CD4-positive, alpha-beta T cell (primary cell): ENCODE measurements at regions not wholly inside any gene's neighbourhood (a gene's known extent, or its start where the extent isn't known, plus 50 kb on each side); places are given as distances from the start of the nearest gene placed in this dataset.

ENCODE experiments used
- ATAC-seq: fragments of 200-7000 bp; cut with Tn5 transposase; one replicate; pipeline ENCODE4 v1.10.0; 2022; ENCODE audit warnings: mild to moderate bottlenecking; ENCODE audit not compliant: poor library complexity
- CTCF ChIA-PET: fragments of 350-600 bp; sonication (Branson Sonifier 250); formaldehyde crosslinking; loops from one replicate; lab custom pipeline; 2021; ENCODE audit warnings: antibody characterized with exemption, inconsistent platforms; lab: Charles Lee
- POLR2A ChIA-PET: fragments of 350-600 bp; sonication (Branson Sonifier 250); formaldehyde crosslinking; loops from one replicate; lab custom pipeline; 2021; ENCODE audit warnings: antibody characterized with exemption, inconsistent platforms; lab: Charles Lee
- DNase-seq, 14 experiments: peaks; one replicate each; pipeline ENCODE4 v3.0.0-alpha.2; 2013 to 2020; ENCODE audit warnings: mixed read lengths in 2 of 14
- H3K27ac ChIP-seq, 2 donors: one replicate each; pipeline versions ENCODE4 v1.5.1 to v1.7.0; 2013; ENCODE audit warnings: low read length in 2 of 2, low read depth in 1 of 2, mild to moderate bottlenecking in 1 of 2
- H3K27me3 ChIP-seq, 2 experiments: 1 replicate in 1 of 2; 2 replicates in 1 of 2; pipeline versions ENCODE4 v1.6.1 to v1.7.0; 2013; ENCODE audit warnings: low read length in 2 of 2, control low read depth in 1 of 2, mild to moderate bottlenecking in 1 of 2, moderate library complexity in 1 of 2; ENCODE audit not compliant: insufficient read depth in 2 of 2, control insufficient read depth in 1 of 2
- H3K36me3 ChIP-seq: one replicate; pipeline ENCODE4 v1.6.1; 2013; ENCODE audit warnings: low read length, control low read depth; ENCODE audit not compliant: insufficient read depth
- H3K4me1 ChIP-seq: one replicate; pipeline ENCODE4 v1.6.1; 2013; ENCODE audit warnings: low read length, control low read depth; ENCODE audit not compliant: insufficient read depth
- H3K4me3 ChIP-seq: one replicate; pipeline ENCODE4 v1.5.1; 2013; ENCODE audit warnings: mild to moderate bottlenecking, low read length, moderate library complexity
- H3K9me3 ChIP-seq, 2 experiments: 1 replicate in 1 of 2; 2 replicates in 1 of 2; pipeline versions ENCODE4 v1.6.1 to v1.7.0; 2013; ENCODE audit warnings: low read length in 2 of 2, mild to moderate bottlenecking in 2 of 2, control low read depth in 1 of 2, moderate library complexity in 1 of 2; ENCODE audit not compliant: control insufficient read depth in 1 of 2, insufficient read depth in 1 of 2
- H3K27ac Mint-ChIP-seq: one replicate; pipeline ENCODE4 v1.8.0; 2020; ENCODE audit warnings: mixed read lengths
- H3K27me3 Mint-ChIP-seq: one replicate; pipeline ENCODE4 v1.8.0; 2021; ENCODE audit warnings: mixed read lengths
- H3K36me3 Mint-ChIP-seq: one replicate; pipeline ENCODE4 v1.8.0; 2021; ENCODE audit warnings: low read depth, mixed read lengths
- H3K4me1 Mint-ChIP-seq: one replicate; pipeline ENCODE4 v1.8.0; 2021; ENCODE audit warnings: low read depth, mixed read lengths
- H3K4me3 Mint-ChIP-seq: one replicate; pipeline ENCODE4 v1.8.0; 2020; ENCODE audit warnings: mild to moderate bottlenecking, mixed read lengths
- H3K9me3 Mint-ChIP-seq: one replicate; pipeline ENCODE4 v1.8.0; 2020; ENCODE audit warnings: mixed read lengths
- CTCF ChIP-seq: fragments of 200-600 bp; IDR thresholded peaks from one replicate; pipeline ENCODE4 v1.8.0; 2022; ENCODE audit warnings: antibody characterized with exemption, mild to moderate bottlenecking
- intact Hi-C, 2 experiments: fragments of 100-400 bp; cut with DNase I in 1 of 2; cut with micrococcal nuclease in 1 of 2; formaldehyde crosslinking; loops; one replicate each; pipeline versions ENCODE4 v1.15.1 to v1.9.0; 2023 to 2025; cut with DNase I, micrococcal nuclease

- CTCF ChIA-PET = no interaction called here
- peaks cover 2% of the 10 kb centered on the region for H3K27me3 Mint-ChIP-seq
- no peaks in the 10 kb centered on the region for H3K4me1 Mint-ChIP-seq
- no peak overlapping the region for H3K4me3 ChIP-seq
- H3K27ac Mint-ChIP-seq = no peak overlapping the region
- no peak overlapping the region for H3K4me3 Mint-ChIP-seq
- ATAC-seq (no peak), DNase-seq (no peak)
- H3K9me3 ChIP-seq = no peaks in the 10 kb centered on the region
- TF ChIP-seq CTCF = no peak
- H3K9me3 Mint-ChIP-seq = no peaks in the 10 kb centered on the region
- H3K4me1 ChIP-seq = no peaks in the 10 kb centered on the region
- intact Hi-C loops = no loop called here
- H3K36me3 ChIP-seq = no peaks in the 10 kb centered on the region
- H3K36me3 Mint-ChIP-seq = no peaks in the 10 kb centered on the region
- POLR2A ChIA-PET = no interaction called here
- H3K27ac ChIP-seq = no peak overlapping the region
- H3K27me3 ChIP-seq = no peaks in the 10 kb centered on the region
Measured at GRCh38 chr4:185867770-185868169, 55.8 kb upstream of the SORBS2 start.

- H3K27me3 ChIP-seq = no peaks in the 10 kb centered on the region
- H3K36me3 Mint-ChIP-seq = no peaks in the 10 kb centered on the region
- intact Hi-C loops = no loop called here
- H3K4me3 Mint-ChIP-seq = no peak overlapping the region
- no peaks in the 10 kb centered on the region for H3K9me3 ChIP-seq
- no peak for TF ChIP-seq CTCF
- no peaks in the 10 kb centered on the region for H3K4me1 ChIP-seq
- H3K27ac Mint-ChIP-seq = no peak overlapping the region
- no peak for DNase-seq
- H3K9me3 Mint-ChIP-seq = no peaks in the 10 kb centered on the region
- H3K36me3 ChIP-seq = no peaks in the 10 kb centered on the region
- no peak overlapping the region for H3K4me3 ChIP-seq
- ATAC-seq = no peak
- H3K4me1 Mint-ChIP-seq = no peaks in the 10 kb centered on the region
- CTCF ChIA-PET = no interaction called here
- no peaks in the 10 kb centered on the region for H3K27me3 Mint-ChIP-seq
- POLR2A ChIA-PET = no interaction called here
- no peak overlapping the region for H3K27ac ChIP-seq
Measured at GRCh38 chr4:185868983-185869382, 57.0 kb upstream of the SORBS2 start.

- Histone ChIP-seq H3K4me1 (no peaks in the 10 kb centered on the region), H3K27ac (no peak overlapping the region), H3K36me3 (no peaks in the 10 kb centered on the region), H3K4me3 (no peak overlapping the region), H3K9me3 (no peaks in the 10 kb centered on the region), H3K27me3 (no peaks in the 10 kb centered on the region)
- Mint-ChIP-seq H3K27ac (no peak overlapping the region), H3K4me1 (no peaks in the 10 kb centered on the region), H3K27me3 (no peaks in the 10 kb centered on the region), H3K36me3 (no peaks in the 10 kb centered on the region), H3K4me3 (no peak overlapping the region), H3K9me3 (no peaks in the 10 kb centered on the region)
- ChIA-PET POLR2A (no interaction called here), CTCF (no interaction called here)
- TF ChIP-seq CTCF = no peak
- DNase-seq (no peak), ATAC-seq (no peak)
- intact Hi-C loops = no loop called here
Measured at GRCh38 chr4:185869427-185869826, 57.4 kb upstream of the SORBS2 start.
